HCT116 (cell line): ENCODE measurements at regions not wholly inside any gene's neighbourhood (a gene's known extent, or its start where the extent isn't known, plus 50 kb on each side); places are given as distances from the start of the nearest gene placed in this dataset.

Experiments
- ATAC-seq: fragments of 200-7000 bp; cut with Tn5 transposase; 2 replicates; pipeline ENCODE4 v1.9.1; 2020; ENCODE audit warnings: mild to moderate bottlenecking, moderate library complexity
- BruUV-seq: library from RNA; stranded (reverse); fragments of 400-500 nt; replicated peaks from 2 replicates; lab custom pipeline; 2021; lab: Mats Ljungman, UMichigan
- CTCF ChIA-PET: fragments of 300-600 bp; sonication (Branson Sonifier 250); formaldehyde crosslinking; loops from one replicate; lab custom pipeline; 2021; ENCODE audit warnings: antibody characterized with exemption; lab: Charles Lee
- POLR2A ChIA-PET: fragments of 300-600, 350-600 bp; sonication (Branson Sonifier 250); formaldehyde crosslinking; loops from one replicate; lab custom pipeline; 2021; ENCODE audit warnings: antibody characterized with exemption; lab: Charles Lee
- RAD21 ChIA-PET, 2 experiments: fragments of 300-600 bp; sonication (Branson Sonifier 250); formaldehyde crosslinking; loops; one replicate each; lab custom pipeline; 2023; ENCODE audit warnings: low total read pairs in 2 of 2; ENCODE audit not compliant: uncharacterized antibody in 2 of 2, unreplicated experiment in 2 of 2, low non-redundant PET in 1 of 2; lab: Charles Lee
- DNase-seq: peaks from one replicate; pipeline ENCODE4 v3.0.0-alpha.2; 2010; ENCODE audit warnings: low read depth, low spot score
- H2AFZ ChIP-seq: fragments of 200-600 bp; shearing (Covaris generic), sonication (generic); 2 replicates; pipeline ENCODE4 v1.6.1; 2017; ENCODE audit warnings: low read depth, mixed run types, mixed read lengths, antibody characterized with exemption, low read length; ENCODE audit not compliant: poor library complexity, severe bottlenecking
- H3K27ac ChIP-seq: 2 replicates; pipeline ENCODE4 v1.5.1; 2012; ENCODE audit warnings: low read depth, low read length
- H3K27me3 ChIP-seq: fragments of 200-600 bp; sonication (generic); 2 replicates; pipeline ENCODE4 v1.6.1; 2016; ENCODE audit warnings: mixed run types, low read length, mixed read lengths; ENCODE audit not compliant: insufficient read depth
- H3K36me3 ChIP-seq, 2 experiments: fragments of 200-500 bp in 1 of 2; fragments of 200-600 bp in 1 of 2; sonication (Bioruptor generic) in 1 of 2; sonication (generic) in 1 of 2; 2 replicates each; pipeline versions ENCODE4 v1.5.1 to v1.6.1; 2014 to 2016; ENCODE audit warnings: low read length in 2 of 2, inconsistent platforms in 1 of 2, mixed read lengths in 1 of 2, mixed run types in 1 of 2; ENCODE audit not compliant: insufficient read depth in 2 of 2, control insufficient read depth in 1 of 2
- H3K4me1 ChIP-seq, 2 experiments: fragments of 200-600 bp in 1 of 2; sonication (generic) in 1 of 2; 2 replicates each; pipeline versions ENCODE4 v1.5.1 to v1.6.1; 2012 to 2017; ENCODE audit warnings: low read length in 2 of 2, inconsistent platforms in 1 of 2, mild to moderate bottlenecking in 1 of 2, mixed read lengths in 1 of 2, mixed run types in 1 of 2, moderate library complexity in 1 of 2; ENCODE audit not compliant: insufficient read depth in 2 of 2, control insufficient read depth in 1 of 2
- H3K4me2 ChIP-seq: fragments of 200-600 bp; sonication (generic); 2 replicates; pipeline ENCODE4 v1.6.1; 2017; ENCODE audit warnings: mixed run types, low read length, mixed read lengths
- H3K4me3 ChIP-seq, 2 experiments: fragments of 200-600 bp in 1 of 2; sonication (generic) in 1 of 2; replicated peaks in 1 of 2; 2 replicates each; pipeline ENCODE4 v1.5.1; 2011 to 2016; ENCODE audit warnings: low read length in 2 of 2, control low read depth in 1 of 2, low read depth in 1 of 2, mild to moderate bottlenecking in 1 of 2, mixed read lengths in 1 of 2, mixed run types in 1 of 2
- H3K79me2 ChIP-seq: fragments of 200-600 bp; sonication (generic); 2 replicates; pipeline ENCODE4 v1.6.1; 2017; ENCODE audit warnings: mild to moderate bottlenecking, mixed run types, low read length, moderate library complexity, mixed read lengths; ENCODE audit not compliant: insufficient read depth
- H3K9ac ChIP-seq: fragments of 200-600 bp; sonication (generic); 2 replicates; pipeline ENCODE4 v1.6.1; 2016; ENCODE audit warnings: low read length, mixed read lengths
- H3K9me2 ChIP-seq: fragments of 200-600 bp; sonication (generic), shearing (Covaris generic); 2 replicates; pipeline ENCODE4 v1.6.1; 2017; ENCODE audit warnings: mixed run types, mild to moderate bottlenecking, moderate library complexity; ENCODE audit not compliant: insufficient read depth
- H3K9me3 ChIP-seq, 2 experiments: fragments of 200-500 bp in 1 of 2; fragments of 200-600 bp in 1 of 2; sonication (Bioruptor generic) in 1 of 2; sonication (generic) in 1 of 2; 2 replicates each; pipeline ENCODE4 v1.6.1; 2014 to 2017; ENCODE audit warnings: low read length in 2 of 2, mixed read lengths in 2 of 2, inconsistent platforms in 1 of 2, low read depth in 1 of 2, mild to moderate bottlenecking in 1 of 2, mixed run types in 1 of 2, moderate library complexity in 1 of 2; ENCODE audit not compliant: control insufficient read depth in 1 of 2, insufficient read depth in 1 of 2
- H4K20me1 ChIP-seq: fragments of 200-600 bp; sonication (generic), shearing (Covaris generic); 2 replicates; pipeline ENCODE4 v1.6.1; 2017; ENCODE audit warnings: mixed run types, mild to moderate bottlenecking, moderate library complexity; ENCODE audit not compliant: insufficient read depth
- CBX3 ChIP-seq: IDR thresholded peaks from 2 replicates; pipeline ENCODE4 v1.6.1; 2012; ENCODE audit warnings: low read depth
- EZH2 ChIP-seq: fragments of 200-600 bp; sonication (generic); IDR thresholded peaks from 2 replicates; pipeline ENCODE4 v1.6.1; 2017; ENCODE audit warnings: antibody characterized with exemption, mixed run types
- POLR2AphosphoS5 ChIP-seq: IDR thresholded peaks from 2 replicates; pipeline ENCODE4 v1.6.1; 2011; ENCODE audit warnings: mild to moderate bottlenecking, low read depth, low read length, moderate library complexity
- REST ChIP-seq: IDR thresholded peaks from 2 replicates; pipeline ENCODE4 v1.6.1; 2012; ENCODE audit warnings: low read depth
- SP1 ChIP-seq: IDR thresholded peaks from 2 replicates; pipeline ENCODE4 v1.6.1; 2012; ENCODE audit warnings: low read depth
- SRF ChIP-seq: IDR thresholded peaks from 2 replicates; pipeline ENCODE4 v1.6.1; 2012; ENCODE audit warnings: low read depth
- YY1 ChIP-seq: IDR thresholded peaks from 2 replicates; pipeline ENCODE4 v1.6.1; 2011; ENCODE audit warnings: low read length, low read depth, moderate library complexity, mild to moderate bottlenecking; ENCODE audit not compliant: insufficient replicate concordance; ENCODE audit errors: extremely low read depth
- ZFX ChIP-seq: fragments of 450-650 bp; IDR thresholded peaks from 2 replicates; pipeline ENCODE4 v1.6.1; 2017
- intact Hi-C: fragments of 100-400 bp; cut with micrococcal nuclease; formaldehyde crosslinking; loops from 2 replicates; pipeline ENCODE4 v1.10.0; 2022

- no peaks in the 10 kb centered on the region for H3K9me2 ChIP-seq
- RAD21 ChIA-PET = no interaction called here
- no peak for ATAC-seq
Observed at GRCh38 chr5:111597491-111597890, 85.2 kb upstream of the STARD4 start.

More at GRCh38 chr5:111597491-111597890, 85.2 kb upstream of the STARD4 start:
- Histone ChIP-seq H2AFZ (no peak overlapping the region), H3K4me1 (no peaks in the 10 kb centered on the region), H3K9me3 (no peaks in the 10 kb centered on the region), H3K27me3 (no peaks in the 10 kb centered on the region), H3K79me2 (no peaks in the 10 kb centered on the region), H3K9ac (no peak overlapping the region), H4K20me1 (no peaks in the 10 kb centered on the region), H3K4me3 (no peak overlapping the region), H3K4me2 (no peak overlapping the region), H3K36me3 (no peaks in the 10 kb centered on the region), H3K27ac (no peak overlapping the region)
- DNase-seq = no peak
- POLR2A ChIA-PET = no interaction called here
- intact Hi-C loops = no loop called here
- BruUV-seq = no TSS peak
- CTCF ChIA-PET = no interaction called here
- TF ChIP-seq CBX3 (no peak), YY1 (no peak), SRF (no peak), SP1 (no peak), REST (no peak), POLR2AphosphoS5 (no peak), EZH2 (no peak), ZFX (no peak)
